IPS DF 4.7 (cell line): ENCODE measurements at regions not wholly inside any gene's neighbourhood (a gene's known extent, or its start where the extent isn't known, plus 50 kb on each side); places are given as distances from the start of the nearest gene placed in this dataset.

Experiments used
- DNase-seq: peaks from one replicate; pipeline ENCODE4 v3.0.0-alpha.2; 2013; ENCODE audit warnings: low spot score; ENCODE audit errors: extremely low read depth

GRCh38 chr22:47940211-47940610 lies 1177.8 kb downstream of the TBC1D22A start:
- no peak for DNase-seq

- no peak for DNase-seq
Measured at GRCh38 chr22:47933891-47934290, 1171.4 kb downstream of the TBC1D22A start.

- DNase-seq, result no peak
Measured at GRCh38 chr22:47933226-47933625, 1170.8 kb downstream of the TBC1D22A start.

- DNase-seq, result no peak
Measured at GRCh38 chr22:47929646-47930185, 1167.3 kb downstream of the TBC1D22A start.

GRCh38 chr22:47929073-47929472 lies 1166.6 kb downstream of the TBC1D22A start:
- no peak for DNase-seq

GRCh38 chr22:47928631-47929030 lies 1166.2 kb downstream of the TBC1D22A start:
- no peak for DNase-seq

- DNase-seq, result no peak
Measured at GRCh38 chr22:47927648-47928210, 1165.3 kb downstream of the TBC1D22A start.

GRCh38 chr22:47923011-47923427 lies 1160.6 kb downstream of the TBC1D22A start:
- DNase-seq, result no peak

GRCh38 chr22:47921906-47922305 lies 1159.5 kb downstream of the TBC1D22A start:
- DNase-seq, result no peak

- no peak for DNase-seq
Measured at GRCh38 chr22:47920380-47920959, 1158.0 kb downstream of the TBC1D22A start.

GRCh38 chr22:47919893-47920292 lies 1157.4 kb downstream of the TBC1D22A start:
- no peak for DNase-seq

GRCh38 chr22:47919001-47919441 lies 1156.6 kb downstream of the TBC1D22A start:
- DNase-seq, result no peak

- DNase-seq, result no peak
Measured at GRCh38 chr22:47918276-47918921, 1155.9 kb downstream of the TBC1D22A start.

GRCh38 chr22:47914481-47915097 lies 1152.1 kb downstream of the TBC1D22A start:
- DNase-seq, result no peak

- DNase-seq, result no peak
Measured at GRCh38 chr22:47902646-47903180, 1140.3 kb downstream of the TBC1D22A start.

GRCh38 chr22:47901911-47902310 lies 1139.5 kb downstream of the TBC1D22A start:
- DNase-seq, result no peak

- no peak for DNase-seq
Measured at GRCh38 chr22:47899894-47900293, 1137.4 kb downstream of the TBC1D22A start.

- DNase-seq, result no peak
Measured at GRCh38 chr22:47898946-47899345, 1136.5 kb downstream of the TBC1D22A start.

- DNase-seq, result no peak
Measured at GRCh38 chr22:47891609-47892008, 1129.2 kb downstream of the TBC1D22A start.

- no peak for DNase-seq
Measured at GRCh38 chr22:47888817-47889216, 1126.4 kb downstream of the TBC1D22A start.

GRCh38 chr22:47884775-47885174 lies 1122.3 kb downstream of the TBC1D22A start:
- no peak for DNase-seq

- DNase-seq, result no peak
Measured at GRCh38 chr22:47884200-47884599, 1121.8 kb downstream of the TBC1D22A start.
